GM12865 (cell line): ENCODE measurements at regions not wholly inside any gene's neighbourhood (a gene's known extent, or its start where the extent isn't known, plus 50 kb on each side); places are given as distances from the start of the nearest gene placed in this dataset.

Experiments used
- DNase-seq: peaks from one replicate; pipeline ENCODE4 v3.0.0; 2010; ENCODE audit warnings: low read depth
- H3K4me3 ChIP-seq: 2 replicates; pipeline ENCODE4 v1.5.1; 2011; ENCODE audit warnings: mild to moderate bottlenecking, low read depth, low read length, control low read depth
- CTCF ChIP-seq: IDR thresholded peaks from 2 replicates; pipeline ENCODE4 v1.5.1; 2011; ENCODE audit warnings: low read length, control low read depth, low read depth, inconsistent platforms; ENCODE audit not compliant: insufficient read depth; ENCODE audit errors: missing control alignments

DNA sequence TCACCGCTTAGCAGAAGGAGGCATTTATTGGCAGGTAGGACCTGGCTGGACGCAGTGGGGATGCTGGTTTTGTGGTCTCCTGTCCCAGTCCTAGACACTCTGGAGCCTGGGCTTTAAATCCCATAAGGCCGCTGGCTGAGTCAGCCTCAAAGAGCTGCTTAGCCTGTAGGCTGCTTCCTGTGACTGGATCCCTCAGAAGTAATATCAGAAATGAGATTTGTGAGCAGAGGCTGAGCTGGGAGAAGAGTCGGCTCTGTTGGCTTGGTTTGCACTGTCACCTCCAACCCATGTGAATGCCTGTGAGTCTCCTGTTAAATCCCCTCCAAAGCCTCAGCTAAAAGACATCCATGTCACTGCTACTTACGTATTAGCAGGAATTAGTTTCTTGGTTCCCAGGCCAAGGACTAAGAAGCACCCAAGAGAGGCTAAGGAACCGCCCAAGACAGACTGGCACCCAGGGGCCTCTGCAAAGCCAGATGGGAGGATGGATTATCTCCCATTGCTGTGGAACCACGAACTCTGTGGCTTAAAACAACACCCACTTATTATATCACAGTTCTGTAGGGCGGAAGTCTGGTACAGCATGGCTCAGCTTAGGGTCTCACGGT, 289.4 kb downstream of the CDC5L start:
- DNase-seq = no peak
- no peak overlapping the region for H3K4me3 ChIP-seq
- no peak for TF ChIP-seq CTCF

DNA sequence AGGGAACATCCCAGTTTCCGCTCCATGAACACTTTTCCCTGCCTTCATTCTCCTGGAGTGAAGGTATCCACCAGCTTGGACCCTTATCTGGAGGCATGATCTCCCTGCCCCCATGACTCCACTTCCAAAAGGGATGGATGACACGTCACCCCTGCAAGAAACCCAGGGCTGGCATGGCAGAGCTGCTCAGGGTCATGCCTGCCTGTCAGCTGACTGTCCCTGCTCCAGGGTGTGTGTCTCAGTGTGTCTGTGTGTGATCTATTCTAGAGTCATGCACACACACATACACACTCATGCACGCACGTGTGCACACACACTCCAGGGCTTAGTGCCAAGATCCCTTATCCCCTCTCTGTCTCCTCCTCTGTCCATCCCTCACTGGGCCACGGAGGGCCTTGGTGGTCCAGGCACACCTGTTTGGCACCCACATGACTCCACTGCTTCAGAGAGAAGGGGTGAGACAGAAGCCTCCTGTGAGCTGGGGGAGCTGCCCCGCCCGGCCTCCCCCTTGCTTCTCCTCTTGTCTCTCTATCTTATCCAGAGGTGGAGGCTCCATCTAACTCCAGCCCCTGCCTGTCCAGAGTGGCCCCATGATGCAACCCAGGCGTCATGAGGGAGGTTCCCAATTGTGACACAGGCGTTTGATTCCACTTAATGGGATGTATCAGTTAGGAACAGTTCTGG, 290.9 kb downstream of the CDC5L start:
- H3K4me3 ChIP-seq = no peak overlapping the region
- DNase-seq = no peak
- no peak for TF ChIP-seq CTCF

GRCh38 chr6:44679438-44680201, 292.1 kb downstream of the CDC5L start:
- TF ChIP-seq CTCF = no peak
- no peak for DNase-seq
- no peak overlapping the region for H3K4me3 ChIP-seq

GRCh38 chr6:44680202-44680720, 292.8 kb downstream of the CDC5L start:
- TF ChIP-seq CTCF = no peak
- H3K4me3 ChIP-seq = no peak overlapping the region
- peak; percentile 32 for DNase-seq

GRCh38 chr6:44681761-44682160, 294.3 kb downstream of the CDC5L start:
- no peak overlapping the region for H3K4me3 ChIP-seq
- no peak for TF ChIP-seq CTCF
- DNase-seq = no peak

DNA sequence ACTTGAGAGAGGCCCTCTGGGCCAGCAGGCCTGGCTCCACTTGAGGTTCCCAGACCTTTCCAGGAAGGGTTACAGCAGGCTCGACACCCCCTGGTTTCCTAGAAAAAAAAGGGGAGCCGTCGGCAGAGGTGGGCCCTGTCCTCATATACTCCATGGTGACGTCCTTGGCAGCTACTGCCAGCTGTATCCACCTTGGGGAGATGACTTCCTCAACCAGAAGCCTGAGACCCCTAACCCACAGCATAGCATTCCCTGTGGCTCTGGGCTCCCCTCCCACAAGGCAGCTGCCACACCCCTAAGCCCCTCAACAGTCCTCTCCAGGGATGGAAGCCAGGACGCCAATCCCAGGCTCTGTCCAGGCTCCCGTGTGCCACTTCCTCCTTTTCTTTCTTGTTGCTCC, 294.8 kb downstream of the CDC5L start:
- TF ChIP-seq CTCF = no peak
- no peak overlapping the region for H3K4me3 ChIP-seq
- DNase-seq = no peak
